ENCODE measurements at regions not wholly inside any gene's neighbourhood (a gene's known extent, or its start where the extent isn't known, plus 50 kb on each side); places are given as distances from the start of the nearest gene placed in this dataset.

DNA sequence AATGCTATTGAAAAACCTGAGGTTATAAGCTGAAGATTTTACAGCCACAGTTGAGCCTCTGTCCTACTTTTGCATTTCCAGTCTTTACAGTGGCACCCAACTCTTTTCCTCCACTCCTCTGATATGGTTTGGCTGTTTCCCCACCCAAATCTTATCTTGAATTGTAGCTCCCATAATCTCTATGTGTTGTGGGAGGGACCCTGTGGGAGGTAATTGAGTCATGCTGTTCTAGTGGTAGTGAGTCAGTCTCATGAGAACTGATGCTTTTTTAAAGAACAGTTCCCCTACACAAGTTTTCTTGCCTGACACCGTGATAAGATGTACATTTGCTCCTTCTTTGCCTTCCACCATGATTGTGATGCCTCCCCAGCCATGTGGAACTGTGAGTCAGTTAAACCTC, 646.1 kb upstream of the SEMA6A start:
- H3K9me2 ChIP-seq (replicated peaks; ENCODE audit: control insufficient read depth, low read length): no peaks in the 10 kb centered on the region
- H3K4me3 ChIP-seq (ENCODE audit: low read length): no peak overlapping the region
- H3K36me3 ChIP-seq (ENCODE audit: control insufficient read depth, low read length): no peaks in the 10 kb centered on the region
- no peak for TF ChIP-seq EZH2phosphoT487 (IDR thresholded peaks at IDR 0.05; ENCODE audit: borderline replicate concordance, low read length)
- TF ChIP-seq, protein P1, sequence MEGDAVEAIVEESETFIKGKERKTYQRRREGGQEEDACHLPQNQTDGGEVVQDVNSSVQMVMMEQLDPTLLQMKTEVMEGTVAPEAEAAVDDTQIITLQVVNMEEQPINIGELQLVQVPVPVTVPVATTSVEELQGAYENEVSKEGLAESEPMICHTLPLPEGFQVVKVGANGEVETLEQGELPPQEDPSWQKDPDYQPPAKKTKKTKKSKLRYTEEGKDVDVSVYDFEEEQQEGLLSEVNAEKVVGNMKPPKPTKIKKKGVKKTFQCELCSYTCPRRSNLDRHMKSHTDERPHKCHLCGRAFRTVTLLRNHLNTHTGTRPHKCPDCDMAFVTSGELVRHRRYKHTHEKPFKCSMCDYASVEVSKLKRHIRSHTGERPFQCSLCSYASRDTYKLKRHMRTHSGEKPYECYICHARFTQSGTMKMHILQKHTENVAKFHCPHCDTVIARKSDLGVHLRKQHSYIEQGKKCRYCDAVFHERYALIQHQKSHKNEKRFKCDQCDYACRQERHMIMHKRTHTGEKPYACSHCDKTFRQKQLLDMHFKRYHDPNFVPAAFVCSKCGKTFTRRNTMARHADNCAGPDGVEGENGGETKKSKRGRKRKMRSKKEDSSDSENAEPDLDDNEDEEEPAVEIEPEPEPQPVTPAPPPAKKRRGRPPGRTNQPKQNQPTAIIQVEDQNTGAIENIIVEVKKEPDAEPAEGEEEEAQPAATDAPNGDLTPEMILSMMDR (IDR thresholded peaks at IDR 0.05; ENCODE audit: low read depth, low read length, poor library complexity, severe bottlenecking): no peak
- H3K79me2 ChIP-seq (ENCODE audit: control insufficient read depth, low read length): no peaks in the 10 kb centered on the region
- no peak overlapping the region for H3K4me2 ChIP-seq (ENCODE audit: low read length)
- H3F3A ChIP-seq (ENCODE audit: control insufficient read depth, insufficient read depth): no peaks in the 10 kb centered on the region
- no peaks in the 10 kb centered on the region for H4K20me1 ChIP-seq (ENCODE audit: control insufficient read depth, insufficient read depth, low read depth, low read length)
- H3K27me3 ChIP-seq (ENCODE audit: control insufficient read depth, low read length): no peaks in the 10 kb centered on the region
- no peak overlapping the region for H3K27ac ChIP-seq (ENCODE audit: low read depth, low read length)
- no peaks in the 10 kb centered on the region for H3K9me3 ChIP-seq (ENCODE audit: control insufficient read depth, insufficient read depth, low read length)
- no peaks in the 10 kb centered on the region for H3K4me1 ChIP-seq (ENCODE audit: control insufficient read depth, low read length)

DNA sequence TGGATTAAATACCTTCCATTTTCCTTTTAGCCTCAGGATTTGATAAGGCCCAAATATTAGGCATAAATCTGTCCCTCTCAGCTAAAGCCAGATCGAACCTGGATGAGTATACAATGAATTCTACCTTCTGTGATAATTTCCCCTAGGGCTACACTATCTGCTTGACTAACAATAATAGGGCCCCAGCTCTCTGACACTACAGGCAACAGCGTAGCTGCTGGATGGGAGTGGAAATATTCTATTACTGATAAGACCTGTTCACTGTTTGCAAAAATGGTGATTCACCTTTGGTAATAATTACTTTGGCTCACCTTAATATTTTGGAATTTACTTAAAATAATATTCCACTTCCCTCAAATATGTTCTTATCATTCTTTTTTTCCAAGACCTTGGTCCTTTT, 644.2 kb upstream of the SEMA6A start:
- TF ChIP-seq, protein P1 (IDR thresholded peaks at IDR 0.05; ENCODE audit: low read depth, low read length, poor library complexity, severe bottlenecking): no peak
- no peak for TF ChIP-seq EZH2phosphoT487 (IDR thresholded peaks at IDR 0.05; ENCODE audit: borderline replicate concordance, low read length)
- H4K20me1 ChIP-seq (ENCODE audit: control insufficient read depth, insufficient read depth, low read depth, low read length): no peaks in the 10 kb centered on the region

DNA sequence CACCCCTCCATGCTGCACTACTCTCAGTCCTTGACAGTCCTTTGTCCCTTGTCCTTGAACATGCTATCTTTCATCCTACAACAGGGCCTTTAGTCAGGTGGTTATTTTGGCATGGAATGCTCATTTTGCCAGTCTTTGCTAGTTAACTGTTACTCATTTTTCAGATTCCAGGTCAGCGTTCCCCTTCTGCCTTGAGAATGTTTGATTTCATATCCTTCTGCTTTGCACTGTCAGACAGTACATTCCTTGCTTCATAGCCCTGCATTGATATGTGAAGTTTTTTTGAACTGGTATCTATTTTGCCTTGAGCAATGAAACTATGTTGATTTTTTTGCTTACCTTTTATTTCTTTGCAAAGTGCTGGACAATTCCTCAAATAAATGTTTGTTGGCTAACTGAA, 638.2 kb upstream of the SEMA6A start:
- Histone ChIP-seq H3K9me3 (ENCODE audit: control insufficient read depth, insufficient read depth, low read length) (no peaks in the 10 kb centered on the region), H3K4me2 (ENCODE audit: low read length) (no peak overlapping the region), H3K9me2 (replicated peaks; ENCODE audit: control insufficient read depth, low read length) (no peaks in the 10 kb centered on the region), H3K27me3 (ENCODE audit: control insufficient read depth, low read length) (no peaks in the 10 kb centered on the region), H3K4me3 (ENCODE audit: low read length) (no peak overlapping the region), H4K20me1 (ENCODE audit: control insufficient read depth, insufficient read depth, low read depth, low read length) (no peaks in the 10 kb centered on the region), H3K79me2 (ENCODE audit: control insufficient read depth, low read length) (no peaks in the 10 kb centered on the region), H3K36me3 (ENCODE audit: control insufficient read depth, low read length) (no peaks in the 10 kb centered on the region), H3F3A (ENCODE audit: control insufficient read depth, insufficient read depth) (no peaks in the 10 kb centered on the region), H3K27ac (ENCODE audit: low read depth, low read length) (no peak overlapping the region), H3K4me1 (ENCODE audit: control insufficient read depth, low read length) (no peaks in the 10 kb centered on the region)
- no peak for TF ChIP-seq EZH2phosphoT487 (IDR thresholded peaks at IDR 0.05; ENCODE audit: borderline replicate concordance, low read length)
- TF ChIP-seq, protein P1 (IDR thresholded peaks at IDR 0.05; ENCODE audit: low read depth, low read length, poor library complexity, severe bottlenecking): no peak

More for the DNA sequence above, 644.2 kb upstream of the SEMA6A start:
- H3F3A ChIP-seq (ENCODE audit: control insufficient read depth, insufficient read depth): no peaks in the 10 kb centered on the region
- H3K4me2 ChIP-seq (ENCODE audit: low read length): no peak overlapping the region
- no peak overlapping the region for H3K27ac ChIP-seq (ENCODE audit: low read depth, low read length)
- H3K4me3 ChIP-seq (ENCODE audit: low read length): no peak overlapping the region
- H3K9me3 ChIP-seq (ENCODE audit: control insufficient read depth, insufficient read depth, low read length): no peaks in the 10 kb centered on the region
- no peaks in the 10 kb centered on the region for H3K27me3 ChIP-seq (ENCODE audit: control insufficient read depth, low read length)
- H3K36me3 ChIP-seq (ENCODE audit: control insufficient read depth, low read length): no peaks in the 10 kb centered on the region
- no peaks in the 10 kb centered on the region for H3K9me2 ChIP-seq (replicated peaks; ENCODE audit: control insufficient read depth, low read length)
- H3K4me1 ChIP-seq (ENCODE audit: control insufficient read depth, low read length): no peaks in the 10 kb centered on the region
- no peaks in the 10 kb centered on the region for H3K79me2 ChIP-seq (ENCODE audit: control insufficient read depth, low read length)

DNA sequence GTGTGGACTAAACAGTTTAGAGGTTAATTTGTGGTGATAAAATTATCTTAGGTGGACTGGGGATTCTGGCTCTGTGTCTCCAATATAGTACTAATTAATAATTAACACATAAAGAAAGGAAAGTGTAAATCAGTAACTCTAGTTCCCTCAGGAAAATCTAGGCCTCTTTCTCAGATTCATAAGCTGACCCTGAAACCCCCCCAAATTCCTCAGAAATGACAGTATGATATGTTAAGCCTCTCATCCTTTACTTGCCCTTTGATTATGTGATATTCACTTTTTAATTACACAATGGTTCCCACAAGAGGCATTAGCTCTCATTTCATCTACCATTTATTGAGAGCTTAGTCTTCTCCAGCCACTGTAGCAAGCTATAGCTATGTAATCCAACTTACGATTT, 636.2 kb upstream of the SEMA6A start:
- Histone ChIP-seq H3K27ac (ENCODE audit: low read depth, low read length) (no peak overlapping the region), H3K9me3 (ENCODE audit: control insufficient read depth, insufficient read depth, low read length) (no peaks in the 10 kb centered on the region), H4K20me1 (ENCODE audit: control insufficient read depth, insufficient read depth, low read depth, low read length) (no peaks in the 10 kb centered on the region), H3K36me3 (ENCODE audit: control insufficient read depth, low read length) (no peaks in the 10 kb centered on the region), H3K4me2 (ENCODE audit: low read length) (no peak overlapping the region), H3K4me3 (ENCODE audit: low read length) (no peak overlapping the region), H3K27me3 (ENCODE audit: control insufficient read depth, low read length) (no peaks in the 10 kb centered on the region), H3K79me2 (ENCODE audit: control insufficient read depth, low read length) (no peaks in the 10 kb centered on the region), H3K4me1 (ENCODE audit: control insufficient read depth, low read length) (no peaks in the 10 kb centered on the region), H3F3A (ENCODE audit: control insufficient read depth, insufficient read depth) (no peaks in the 10 kb centered on the region), H3K9me2 (replicated peaks; ENCODE audit: control insufficient read depth, low read length) (no peaks in the 10 kb centered on the region)
- no peak for TF ChIP-seq EZH2phosphoT487 (IDR thresholded peaks at IDR 0.05; ENCODE audit: borderline replicate concordance, low read length)
- TF ChIP-seq, protein P1 (IDR thresholded peaks at IDR 0.05; ENCODE audit: low read depth, low read length, poor library complexity, severe bottlenecking): no peak
